ENCODE measurements at regions not wholly inside any gene's neighbourhood (a gene's known extent, or its start where the extent isn't known, plus 50 kb on each side); places are given as distances from the start of the nearest gene placed in this dataset.

DNA sequence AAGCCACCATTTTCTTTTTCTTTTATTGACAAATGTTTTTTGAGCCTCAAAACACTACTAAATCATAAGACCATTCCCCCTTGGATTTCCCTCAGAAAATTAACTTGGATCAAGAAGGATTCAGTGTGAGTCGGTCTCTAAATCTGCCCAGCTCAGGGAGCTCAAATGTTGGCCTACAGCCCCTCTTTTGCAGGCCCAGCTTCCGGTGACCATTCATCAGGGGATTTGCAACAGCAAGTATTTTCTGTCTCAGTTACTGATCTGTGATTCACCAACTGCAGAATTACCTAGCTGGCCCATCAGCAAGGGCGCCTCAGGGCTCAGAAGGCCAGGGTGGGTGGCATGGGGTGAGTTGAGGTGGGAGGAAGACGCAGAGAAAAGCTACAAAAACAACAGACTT, 318.1 kb downstream of the CDC5L start:
- no peaks in the 10 kb centered on the region for H3K27me3 ChIP-seq
- TF ChIP-seq, protein P1, sequence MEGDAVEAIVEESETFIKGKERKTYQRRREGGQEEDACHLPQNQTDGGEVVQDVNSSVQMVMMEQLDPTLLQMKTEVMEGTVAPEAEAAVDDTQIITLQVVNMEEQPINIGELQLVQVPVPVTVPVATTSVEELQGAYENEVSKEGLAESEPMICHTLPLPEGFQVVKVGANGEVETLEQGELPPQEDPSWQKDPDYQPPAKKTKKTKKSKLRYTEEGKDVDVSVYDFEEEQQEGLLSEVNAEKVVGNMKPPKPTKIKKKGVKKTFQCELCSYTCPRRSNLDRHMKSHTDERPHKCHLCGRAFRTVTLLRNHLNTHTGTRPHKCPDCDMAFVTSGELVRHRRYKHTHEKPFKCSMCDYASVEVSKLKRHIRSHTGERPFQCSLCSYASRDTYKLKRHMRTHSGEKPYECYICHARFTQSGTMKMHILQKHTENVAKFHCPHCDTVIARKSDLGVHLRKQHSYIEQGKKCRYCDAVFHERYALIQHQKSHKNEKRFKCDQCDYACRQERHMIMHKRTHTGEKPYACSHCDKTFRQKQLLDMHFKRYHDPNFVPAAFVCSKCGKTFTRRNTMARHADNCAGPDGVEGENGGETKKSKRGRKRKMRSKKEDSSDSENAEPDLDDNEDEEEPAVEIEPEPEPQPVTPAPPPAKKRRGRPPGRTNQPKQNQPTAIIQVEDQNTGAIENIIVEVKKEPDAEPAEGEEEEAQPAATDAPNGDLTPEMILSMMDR (IDR thresholded peaks at IDR 0.05): no peak
- H3K36me3 ChIP-seq: no peaks in the 10 kb centered on the region
- no peaks in the 10 kb centered on the region for H3K4me1 ChIP-seq (ENCODE audit: control insufficient read depth in 1 of 2, insufficient read depth in 1 of 2, low read depth in 1 of 2, low read length in 1 of 2)
- no peaks in the 10 kb centered on the region for H3K9me3 ChIP-seq
- H3K27ac ChIP-seq: no peak overlapping the region
- no peak overlapping the region for H3K4me3 ChIP-seq (ENCODE audit: low read depth in 1 of 2, low read length in 1 of 2)

DNA sequence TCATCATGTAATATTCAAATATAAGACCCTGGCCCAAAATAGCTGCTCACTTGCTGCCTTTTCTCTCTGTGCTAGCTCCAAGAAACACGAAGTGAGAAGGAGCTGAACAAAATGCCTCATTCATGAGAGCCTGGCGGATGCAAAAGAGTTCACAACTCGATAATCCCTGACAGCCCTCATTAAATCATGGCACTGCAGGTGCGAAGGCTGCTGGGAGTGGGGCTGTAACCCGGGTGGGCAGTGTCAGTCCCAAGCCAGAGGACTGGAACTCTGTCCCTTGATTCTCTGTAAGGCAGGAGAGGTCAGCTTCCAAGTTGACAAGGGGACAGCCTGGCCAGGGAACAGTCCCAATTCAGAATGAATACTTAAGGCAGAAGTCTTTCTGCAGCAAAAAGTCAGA, 318.5 kb downstream of the CDC5L start:
- Histone ChIP-seq H3K9me3 (no peaks in the 10 kb centered on the region), H3K36me3 (no peaks in the 10 kb centered on the region), H3K27ac (no peak overlapping the region), H3K4me3 (ENCODE audit: low read depth in 1 of 2, low read length in 1 of 2) (no peak overlapping the region), H3K4me1 (ENCODE audit: control insufficient read depth in 1 of 2, insufficient read depth in 1 of 2, low read depth in 1 of 2, low read length in 1 of 2) (no peaks in the 10 kb centered on the region), H3K27me3 (no peaks in the 10 kb centered on the region)
- TF ChIP-seq, protein P1 (IDR thresholded peaks at IDR 0.05): no peak

DNA sequence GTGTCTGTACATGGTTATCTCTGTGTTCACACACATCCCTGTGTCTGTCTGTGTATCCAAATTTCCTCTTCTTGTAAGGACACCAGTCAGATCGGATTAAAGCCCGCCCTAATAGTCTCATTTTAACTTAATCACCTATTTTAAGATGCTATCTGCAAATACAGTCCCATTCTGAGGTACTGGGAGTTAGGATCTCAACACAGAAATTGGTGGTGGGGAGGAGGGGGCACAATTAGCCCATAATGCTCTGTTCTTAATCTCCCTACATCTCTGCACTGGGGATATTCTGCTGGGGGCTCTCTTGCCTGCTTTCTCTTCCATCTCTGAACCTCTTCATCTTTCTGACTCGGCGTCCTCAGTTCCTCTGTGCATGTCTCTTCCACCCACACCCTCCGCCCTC, 320.7 kb downstream of the CDC5L start:
- H3K27ac ChIP-seq: no peak overlapping the region
- H3K4me1 ChIP-seq (ENCODE audit: control insufficient read depth in 1 of 2, insufficient read depth in 1 of 2, low read depth in 1 of 2, low read length in 1 of 2): no peaks in the 10 kb centered on the region
- no peaks in the 10 kb centered on the region for H3K9me3 ChIP-seq
- H3K4me3 ChIP-seq (ENCODE audit: low read depth in 1 of 2, low read length in 1 of 2): no peak overlapping the region
- no peaks in the 10 kb centered on the region for H3K27me3 ChIP-seq
- H3K36me3 ChIP-seq: no peaks in the 10 kb centered on the region
- TF ChIP-seq, protein P1 (IDR thresholded peaks at IDR 0.05): no peak

DNA sequence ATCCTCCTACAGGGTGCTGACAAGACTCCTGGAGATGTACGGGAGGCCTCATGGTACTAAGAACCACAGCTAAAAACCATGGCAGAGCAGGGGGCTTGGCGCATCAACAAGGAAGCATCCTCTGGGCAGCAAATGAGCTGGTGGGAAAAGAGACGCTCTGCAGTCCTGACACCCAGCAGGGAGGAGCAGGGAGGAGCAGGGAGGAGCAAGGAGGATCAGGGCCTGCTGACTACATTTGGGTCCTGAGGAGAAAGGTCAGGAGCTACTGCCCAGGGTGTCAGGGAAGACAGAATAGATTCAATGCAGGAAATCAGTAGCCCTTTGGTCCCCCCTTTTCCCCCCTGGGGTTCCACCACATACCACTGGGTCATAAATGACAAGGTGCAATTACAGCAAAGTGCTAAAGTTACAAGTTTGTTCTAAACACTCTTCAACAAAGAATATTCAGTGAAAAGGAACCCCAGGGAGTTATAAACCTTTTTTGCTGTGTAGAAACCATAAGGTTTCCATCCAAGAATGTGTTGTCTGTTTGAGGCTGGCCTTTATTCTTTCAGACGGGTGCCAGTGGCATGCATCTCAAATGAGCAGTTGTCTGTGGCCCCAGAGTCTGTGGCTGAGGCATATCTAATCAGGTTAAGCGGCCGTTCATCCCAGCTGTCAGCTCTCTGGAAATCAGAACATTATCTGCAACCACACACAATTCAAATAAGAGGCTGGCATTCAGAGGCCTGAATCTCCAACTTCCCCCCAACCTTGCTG, 325.0 kb downstream of the CDC5L start:
- H3K27ac ChIP-seq: no peak overlapping the region
- TF ChIP-seq, protein P1 (IDR thresholded peaks at IDR 0.05): no peak
- no peaks in the 10 kb centered on the region for H3K36me3 ChIP-seq

DNA sequence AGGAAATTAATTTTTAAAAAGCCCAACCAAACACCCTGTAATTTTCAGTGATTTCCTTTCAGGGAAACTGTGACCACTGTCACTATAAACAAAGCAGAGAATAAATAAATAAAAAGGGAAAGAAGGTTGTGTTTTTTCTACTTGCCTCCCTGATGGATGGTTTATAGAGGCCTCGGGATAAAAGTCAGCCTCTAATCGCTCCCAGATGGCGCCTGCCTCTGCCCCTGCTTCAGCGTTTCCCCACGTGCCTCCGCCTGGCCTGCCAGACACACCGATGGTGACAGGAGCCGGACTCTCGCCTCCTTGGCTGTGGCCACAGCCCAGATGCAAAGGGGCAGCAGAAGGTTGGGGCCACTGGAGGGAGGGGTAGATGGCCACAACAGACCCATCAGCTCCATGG, 327.7 kb downstream of the CDC5L start:
- TF ChIP-seq, protein P1 (IDR thresholded peaks at IDR 0.05): no peak
- Histone ChIP-seq H3K27me3 (no peaks in the 10 kb centered on the region), H3K4me1 (ENCODE audit: control insufficient read depth in 1 of 2, insufficient read depth in 1 of 2, low read depth in 1 of 2, low read length in 1 of 2) (no peaks in the 10 kb centered on the region), H3K4me3 (ENCODE audit: low read depth in 1 of 2, low read length in 1 of 2) (no peak overlapping the region), H3K27ac (no peak overlapping the region), H3K9me3 (no peaks in the 10 kb centered on the region), H3K36me3 (no peaks in the 10 kb centered on the region)

More for the DNA sequence above, 325.0 kb downstream of the CDC5L start:
- Histone ChIP-seq H3K27me3 (no peaks in the 10 kb centered on the region), H3K9me3 (no peaks in the 10 kb centered on the region), H3K4me3 (ENCODE audit: low read depth in 1 of 2, low read length in 1 of 2) (no peak overlapping the region), H3K4me1 (ENCODE audit: control insufficient read depth in 1 of 2, insufficient read depth in 1 of 2, low read depth in 1 of 2, low read length in 1 of 2) (no peaks in the 10 kb centered on the region)
